HUES64 (cell line): ENCODE measurements at regions not wholly inside any gene's neighbourhood (a gene's known extent, or its start where the extent isn't known, plus 50 kb on each side); places are given as distances from the start of the nearest gene placed in this dataset.

Source experiments
- H3K27ac ChIP-seq: 2 replicates; pipeline ENCODE4 v1.7.0; 2013; ENCODE audit warnings: low read depth, low read length, inconsistent platforms
- H3K27me3 ChIP-seq: 2 replicates; pipeline ENCODE4 v1.6.1; 2013; ENCODE audit warnings: mild to moderate bottlenecking, low read length; ENCODE audit not compliant: insufficient read depth
- H3K36me3 ChIP-seq: 2 replicates; pipeline ENCODE4 v1.6.1; 2013; ENCODE audit warnings: mild to moderate bottlenecking, low read length; ENCODE audit not compliant: insufficient read depth
- H3K4me1 ChIP-seq: 2 replicates; pipeline ENCODE4 v1.6.1; 2013; ENCODE audit warnings: mild to moderate bottlenecking, low read length, moderate library complexity; ENCODE audit not compliant: insufficient read depth
- H3K4me3 ChIP-seq: 2 replicates; pipeline ENCODE4 v1.5.1; 2013; ENCODE audit warnings: mild to moderate bottlenecking, low read length, moderate library complexity
- H3K9ac ChIP-seq: 2 replicates; pipeline ENCODE4 v1.6.1; 2013; ENCODE audit warnings: mild to moderate bottlenecking, low read depth, low read length
- H3K9me3 ChIP-seq: 2 replicates; pipeline ENCODE4 v1.6.1; 2013; ENCODE audit warnings: low read depth, low read length; ENCODE audit not compliant: insufficient read depth
- WGBS: fragments of 150-250, 120-280 bp; methylation state at CpG from one replicate; pipeline ENCODE4 v1.1.7; 2013; ENCODE audit warnings: missing lambda C conversion rate; 5-methylcytosine and 5-hydroxymethylcytosine counted together

GRCh38 chrX:139121616-139122286 is 408.8 kb upstream of the F9 start:
- WGBS, result 39% methylated on average over 2 of the region's 4 CpGs
- Histone ChIP-seq H3K9ac (no peak overlapping the region), H3K27ac (no peak overlapping the region), H3K4me1 (peaks cover 5% of the 10 kb centered on the region; the same call in 1 of the 2 replicates), H3K9me3 (no peaks in the 10 kb centered on the region), H3K27me3 (no peaks in the 10 kb centered on the region), H3K36me3 (no peaks in the 10 kb centered on the region), H3K4me3 (no peak overlapping the region)

DNA sequence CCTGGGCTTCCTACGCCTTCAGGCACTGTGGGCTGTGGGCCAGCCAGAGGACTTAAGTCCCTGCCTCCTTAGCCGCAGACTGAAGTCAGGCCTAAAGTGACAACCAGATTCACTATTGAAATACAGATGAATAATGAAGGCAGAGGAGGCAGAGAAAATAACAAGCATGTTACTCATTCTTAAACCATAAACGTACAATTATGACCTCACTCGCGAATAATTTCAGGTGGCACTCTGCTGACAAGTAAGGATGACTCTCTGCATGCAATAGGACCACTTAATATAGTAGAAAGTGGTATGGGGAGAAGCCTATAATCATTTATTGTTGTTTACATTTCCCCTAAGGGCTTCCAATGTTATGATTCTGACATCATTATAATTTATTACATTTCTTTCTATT is 409.2 kb upstream of the FGF13 start:
- Histone ChIP-seq H3K4me3 (no peak overlapping the region), H3K9ac (no peak overlapping the region), H3K27me3 (no peaks in the 10 kb centered on the region), H3K36me3 (no peaks in the 10 kb centered on the region), H3K27ac (no peak overlapping the region), H3K4me1 (peaks cover 5% of the 10 kb centered on the region; the same call in 1 of the 2 replicates), H3K9me3 (no peaks in the 10 kb centered on the region)
- 98% methylated on average over 4 of the region's 5 CpGs for WGBS

DNA sequence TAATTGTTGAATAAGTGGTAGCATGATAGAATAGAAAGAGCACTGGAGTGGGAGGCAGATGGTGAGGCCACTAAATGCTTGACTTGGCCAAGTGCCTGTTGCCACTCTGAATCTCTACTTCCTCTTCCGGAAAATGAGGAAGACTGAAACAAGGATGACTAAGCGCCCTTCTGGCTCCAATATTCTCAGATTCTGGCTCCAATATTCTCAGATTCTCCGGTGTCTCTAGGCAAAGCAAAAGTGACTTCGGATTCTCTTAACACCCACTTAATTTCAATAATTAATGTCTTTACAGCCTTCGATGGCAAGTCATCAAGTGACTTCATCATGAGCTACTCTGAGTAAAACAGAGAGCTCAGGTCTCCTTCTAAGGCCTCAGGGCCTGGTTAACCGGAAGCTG is 402.2 kb upstream of the FGF13 start:
- 91% methylated on average over 6 of the region's 6 CpGs for WGBS
- no peaks in the 10 kb centered on the region for H3K36me3 ChIP-seq
- H3K4me3 ChIP-seq, result no peak overlapping the region
- H3K27me3 ChIP-seq, result no peaks in the 10 kb centered on the region
- no peak overlapping the region for H3K9ac ChIP-seq
- H3K9me3 ChIP-seq, result no peaks in the 10 kb centered on the region
- H3K27ac ChIP-seq, result no peak overlapping the region
- H3K4me1 ChIP-seq, result no peaks in the 10 kb centered on the region

DNA sequence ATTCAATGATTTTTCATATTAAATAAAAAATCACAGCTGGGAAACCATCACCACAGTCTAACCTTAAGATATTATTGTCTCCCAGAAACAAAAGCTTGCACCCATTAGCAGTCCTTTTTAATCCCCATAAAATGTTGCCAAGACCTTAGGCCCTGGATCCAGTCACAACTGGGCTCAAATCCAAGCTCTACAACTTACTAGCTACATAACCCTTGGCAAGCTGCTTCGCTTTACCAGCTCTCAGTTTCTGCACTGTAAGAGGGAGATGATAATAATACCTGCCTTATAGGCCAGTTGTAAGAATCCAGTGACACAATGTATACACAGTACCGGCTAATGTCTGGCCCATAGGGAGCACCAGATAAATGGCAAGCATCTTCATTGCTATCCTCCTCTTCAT is 400.9 kb upstream of the FGF13 start:
- no peaks in the 10 kb centered on the region for H3K9me3 ChIP-seq
- H3K4me1 ChIP-seq, result no peaks in the 10 kb centered on the region
- H3K27me3 ChIP-seq, result no peaks in the 10 kb centered on the region
- no peak overlapping the region for H3K27ac ChIP-seq
- no peaks in the 10 kb centered on the region for H3K36me3 ChIP-seq
- 93% methylated on average over 1 of the region's 2 CpGs for WGBS
- no peak overlapping the region for H3K9ac ChIP-seq
- H3K4me3 ChIP-seq, result no peak overlapping the region

DNA sequence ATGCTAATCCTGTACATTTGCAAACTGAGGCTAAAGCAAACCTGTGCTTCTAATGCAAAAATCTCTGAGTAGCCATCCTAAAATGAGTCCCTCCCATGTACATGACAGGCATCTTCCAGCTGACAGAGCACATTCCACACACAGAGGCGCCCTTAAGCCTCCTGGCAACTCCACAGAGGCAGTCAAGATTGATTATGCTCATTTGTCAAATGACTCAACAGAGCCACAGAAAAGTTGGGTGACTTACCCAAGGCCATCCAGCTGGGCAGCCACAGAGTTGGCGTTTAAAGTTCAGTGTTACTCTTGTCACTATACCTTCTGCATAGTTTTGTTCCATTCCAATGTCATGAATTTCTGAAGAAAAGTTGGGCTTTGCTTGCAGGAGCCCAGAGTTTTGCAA is 394.6 kb upstream of the FGF13 start:
- Histone ChIP-seq H3K27ac (no peak overlapping the region), H3K9ac (no peak overlapping the region), H3K4me3 (no peak overlapping the region), H3K36me3 (no peaks in the 10 kb centered on the region), H3K9me3 (no peaks in the 10 kb centered on the region), H3K4me1 (0 out of 2 replicates have a peak, but pooled peaks cover 9% of the 10 kb centered on the region), H3K27me3 (no peaks in the 10 kb centered on the region)
- WGBS, result 53% methylated on average over 2 of the region's 2 CpGs

- no peaks in the 10 kb centered on the region for H3K36me3 ChIP-seq
- H3K27me3 ChIP-seq, result no peaks in the 10 kb centered on the region
- no peak overlapping the region for H3K9ac ChIP-seq
- H3K4me1 ChIP-seq, result no peaks in the 10 kb centered on the region
- no peak overlapping the region for H3K4me3 ChIP-seq
- WGBS, result 96% methylated on average over 5 of the region's 6 CpGs
- no peak overlapping the region for H3K27ac ChIP-seq
- H3K9me3 ChIP-seq, result no peaks in the 10 kb centered on the region
Observed at GRCh38 chrX:139094671-139095592, 383.4 kb upstream of the FGF13 start.

- Histone ChIP-seq H3K36me3 (no peaks in the 10 kb centered on the region), H3K4me3 (no peak overlapping the region), H3K4me1 (no peaks in the 10 kb centered on the region), H3K9ac (no peak overlapping the region), H3K27ac (no peak overlapping the region), H3K9me3 (no peaks in the 10 kb centered on the region), H3K27me3 (no peaks in the 10 kb centered on the region)
- 86% methylated on average over 1 of the region's 3 CpGs for WGBS
Observed at GRCh38 chrX:139093201-139093600, 381.7 kb upstream of the FGF13 start.

GRCh38 chrX:139091878-139092277 is 380.4 kb upstream of the FGF13 start:
- H3K36me3 ChIP-seq, result no peaks in the 10 kb centered on the region
- H3K4me1 ChIP-seq, result no peaks in the 10 kb centered on the region
- no peak overlapping the region for H3K9ac ChIP-seq
- H3K27me3 ChIP-seq, result no peaks in the 10 kb centered on the region
- H3K9me3 ChIP-seq, result no peaks in the 10 kb centered on the region
- H3K27ac ChIP-seq, result no peak overlapping the region
- 91% methylated on average over 3 of the region's 3 CpGs for WGBS
- no peak overlapping the region for H3K4me3 ChIP-seq

GRCh38 chrX:139091066-139091465 is 379.5 kb upstream of the FGF13 start:
- Histone ChIP-seq H3K9ac (no peak overlapping the region), H3K4me1 (no peaks in the 10 kb centered on the region), H3K27me3 (no peaks in the 10 kb centered on the region), H3K27ac (no peak overlapping the region), H3K4me3 (no peak overlapping the region), H3K9me3 (no peaks in the 10 kb centered on the region), H3K36me3 (no peaks in the 10 kb centered on the region)

DNA sequence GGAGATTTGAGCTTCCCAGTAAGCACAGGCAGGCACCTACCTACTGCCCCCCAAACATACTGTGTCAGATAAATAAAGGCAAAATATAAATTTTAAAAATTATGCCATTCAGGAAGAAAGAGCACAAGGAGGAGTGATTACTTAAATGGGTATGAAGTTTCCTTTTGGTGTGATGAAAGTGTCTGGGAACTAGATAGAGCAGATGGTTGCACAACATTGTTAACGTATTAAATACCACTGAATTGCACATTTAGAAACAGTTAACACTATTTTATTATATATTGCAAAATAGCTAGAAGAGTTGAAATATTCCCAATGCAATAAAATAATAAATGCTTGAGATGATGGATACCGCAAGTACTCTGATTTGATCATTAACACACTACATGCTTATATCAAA is 374.7 kb upstream of the FGF13 start:
- Histone ChIP-seq H3K27ac (no peak overlapping the region), H3K36me3 (no peaks in the 10 kb centered on the region), H3K4me3 (no peak overlapping the region), H3K4me1 (no peaks in the 10 kb centered on the region), H3K9me3 (no peaks in the 10 kb centered on the region), H3K27me3 (no peaks in the 10 kb centered on the region), H3K9ac (no peak overlapping the region)
- no CpG with 5 or more reads among the region's 2 CpGs for WGBS

DNA sequence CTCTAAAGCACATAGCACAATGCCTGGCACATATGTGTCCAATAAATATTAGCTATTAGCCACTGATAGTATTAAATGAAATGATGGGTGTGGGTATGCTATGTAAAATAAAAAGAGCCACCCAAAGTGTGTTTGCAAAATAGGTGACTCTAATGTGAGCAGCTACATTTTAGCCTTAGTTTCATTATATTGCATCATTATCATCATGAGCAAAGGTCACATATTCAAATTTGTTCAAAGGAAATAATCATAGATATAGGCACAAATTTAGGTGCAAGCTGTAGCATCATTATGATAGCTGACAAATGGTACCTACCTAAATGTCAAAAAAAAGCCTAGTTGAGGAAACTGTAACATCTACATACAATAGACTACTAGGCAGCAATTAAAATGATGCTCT is 373.9 kb upstream of the FGF13 start:
- Histone ChIP-seq H3K4me1 (no peaks in the 10 kb centered on the region), H3K36me3 (no peaks in the 10 kb centered on the region), H3K9ac (no peak overlapping the region), H3K27ac (no peak overlapping the region), H3K9me3 (no peaks in the 10 kb centered on the region), H3K4me3 (no peak overlapping the region), H3K27me3 (no peaks in the 10 kb centered on the region)
